HG02678 (cell line): ENCODE measurements at regions not wholly inside any gene's neighbourhood (a gene's known extent, or its start where the extent isn't known, plus 50 kb on each side); places are given as distances from the start of the nearest gene placed in this dataset.

Source experiments
- ATAC-seq: cut with Tn5 transposase; IDR thresholded peaks from one replicate; pipeline ENCODE4 v1.9.1; 2021; ENCODE audit warnings: mild to moderate bottlenecking, moderate library complexity; ENCODE audit not compliant: unreplicated experiment

GRCh38 chr18:45168866-45169600 is 446.2 kb upstream of the SLC14A2 start:
- no peak for ATAC-seq

- ATAC-seq: no peak
Observed at GRCh38 chr18:45169610-45170009, 445.7 kb upstream of the SLC14A2 start.

GRCh38 chr18:45171679-45172191 is 443.5 kb upstream of the SLC14A2 start:
- no peak for ATAC-seq

DNA sequence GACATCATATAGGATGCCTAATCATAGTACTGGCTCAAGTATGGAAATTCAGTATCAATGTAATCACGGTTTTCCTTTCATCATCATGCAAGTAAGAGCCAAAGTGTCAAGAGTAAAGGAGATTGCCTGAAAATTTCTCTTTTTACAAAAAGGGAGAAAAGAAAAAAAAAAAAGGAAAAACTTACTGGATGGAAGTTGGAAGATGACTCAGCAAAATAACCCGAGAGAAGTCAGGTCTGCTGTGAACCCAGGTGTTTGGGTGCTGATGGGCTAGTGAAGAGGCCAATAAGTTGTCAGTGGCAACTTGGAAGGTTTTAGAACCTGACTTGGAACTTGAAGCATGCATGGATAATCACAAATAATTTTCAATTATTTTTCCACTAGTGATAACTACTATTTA is 441.9 kb upstream of the SLC14A2 start:
- no peak for ATAC-seq

DNA sequence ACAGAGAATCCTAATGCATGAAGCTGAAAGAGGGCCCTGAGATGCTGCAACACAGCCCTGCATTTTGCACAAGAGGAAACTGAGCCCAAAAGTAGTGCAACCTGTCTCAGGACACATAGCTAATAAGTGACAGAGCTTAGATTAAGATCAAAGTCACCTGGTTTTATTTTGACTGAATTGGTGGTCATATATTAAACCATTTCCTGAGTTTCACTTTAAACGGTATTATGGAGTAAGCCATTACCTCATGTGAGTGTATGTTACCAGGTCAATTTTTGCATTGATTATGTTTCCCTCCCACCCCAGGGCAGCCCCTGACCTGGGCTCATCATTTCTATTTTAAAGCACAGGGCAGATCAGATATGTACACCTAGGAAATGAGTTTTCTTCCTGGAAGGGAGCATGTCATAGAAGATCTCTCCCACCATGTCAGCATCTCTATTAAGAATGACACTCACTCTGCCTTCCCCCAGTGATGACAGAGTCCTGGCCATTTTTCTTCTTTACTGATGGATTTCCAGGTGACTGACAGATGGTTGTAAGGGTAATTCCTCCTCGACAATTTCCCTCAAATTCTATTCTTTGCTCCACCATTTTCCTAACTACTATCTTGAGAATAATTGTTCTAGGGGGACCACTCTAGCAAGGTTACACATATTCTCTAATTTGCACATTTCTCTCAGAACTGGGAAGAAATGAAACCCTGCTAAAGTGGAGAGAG is 441.3 kb upstream of the SLC14A2 start:
- ATAC-seq: peak; percentile 82

DNA sequence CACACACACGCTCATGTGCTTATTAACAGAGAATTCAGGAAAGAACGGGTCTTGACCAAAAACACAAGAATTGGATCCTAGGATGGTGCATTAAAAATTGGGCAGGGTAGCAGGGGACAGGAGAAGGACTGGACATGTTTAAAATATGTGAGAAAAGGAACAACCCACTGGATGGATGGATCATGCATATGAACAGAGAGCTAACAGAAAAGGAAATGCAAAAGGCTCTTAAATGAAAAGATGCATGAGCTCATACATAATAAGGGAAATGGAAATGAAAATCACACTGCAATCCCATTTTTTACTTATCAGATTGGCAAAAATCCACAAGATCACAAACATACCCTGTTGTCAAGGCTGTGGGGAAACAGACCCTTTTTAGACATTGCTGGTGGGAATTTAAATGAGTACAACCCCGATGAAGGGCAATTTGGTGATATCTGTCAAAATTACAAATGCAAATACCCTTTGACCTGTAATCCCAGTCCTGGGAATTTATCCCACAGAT is 440.6 kb upstream of the SLC14A2 start:
- ATAC-seq: no peak

GRCh38 chr18:45175511-45175910 is 439.8 kb upstream of the SLC14A2 start:
- ATAC-seq: no peak

GRCh38 chr18:45186832-45187231 is 428.4 kb upstream of the SLC14A2 start:
- no peak for ATAC-seq

GRCh38 chr18:45191795-45192194 is 423.5 kb upstream of the SLC14A2 start:
- no peak for ATAC-seq

GRCh38 chr18:45197526-45197970 is 417.7 kb upstream of the SLC14A2 start:
- peak; percentile 98 for ATAC-seq

DNA sequence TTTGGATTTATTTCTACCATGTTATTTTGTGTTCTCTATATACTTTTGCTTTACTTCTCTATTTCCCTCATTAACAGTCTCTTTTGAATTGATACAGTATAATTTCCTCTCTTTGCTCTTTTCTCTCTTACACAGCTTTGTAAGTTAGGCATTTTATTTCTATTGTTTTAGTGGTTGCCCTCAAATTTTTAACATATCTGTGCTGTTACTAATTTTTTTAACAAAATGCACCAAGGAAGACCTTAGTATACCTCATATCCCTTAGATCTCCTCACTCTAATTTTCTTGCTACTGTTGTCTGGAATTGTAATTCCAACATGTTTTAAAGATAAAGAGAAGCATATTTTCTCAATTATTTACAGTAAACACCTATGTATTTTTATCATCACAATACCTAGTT is 416.8 kb upstream of the SLC14A2 start:
- no peak for ATAC-seq

- no peak for ATAC-seq
Observed at GRCh38 chr18:45201029-45201428, 414.2 kb upstream of the SLC14A2 start.

DNA sequence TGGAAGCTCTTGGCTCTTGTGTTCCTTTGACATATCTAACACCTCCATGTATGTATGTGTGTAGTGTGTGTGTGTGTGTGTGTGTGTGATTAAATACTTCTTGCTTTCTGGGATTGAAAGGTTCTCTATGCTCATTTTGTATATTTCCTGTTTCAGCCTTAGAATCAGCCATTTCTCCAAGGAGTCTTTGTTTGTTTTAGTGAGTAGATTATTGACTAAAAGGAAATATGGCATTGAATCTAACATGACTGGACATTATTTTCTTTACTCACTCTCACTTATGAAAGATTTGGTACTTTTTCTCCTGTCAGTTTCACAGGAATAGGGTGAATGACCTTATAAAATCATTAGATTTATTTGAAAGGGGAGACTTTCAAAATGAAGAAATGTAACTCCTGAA is 413.8 kb upstream of the SLC14A2 start:
- ATAC-seq: no peak

DNA sequence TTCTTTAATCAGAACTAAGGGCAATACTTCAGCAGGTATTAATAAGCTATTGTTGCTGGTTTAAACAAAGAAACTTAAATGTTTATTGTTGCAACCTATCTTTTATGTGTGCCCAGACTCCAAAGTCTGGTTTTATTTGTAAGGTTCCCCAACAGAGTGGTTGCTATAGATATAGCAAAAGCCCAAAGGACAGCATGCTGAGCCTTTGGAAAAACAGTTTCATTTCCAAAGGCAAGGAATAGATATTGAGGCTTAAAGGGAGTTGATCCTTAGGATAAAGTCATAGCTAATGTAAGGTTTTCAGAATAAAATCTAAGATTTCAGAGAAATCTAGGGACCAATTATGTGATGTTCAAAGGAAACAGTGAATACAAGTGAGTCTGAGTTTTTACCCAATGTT is 413.2 kb upstream of the SLC14A2 start:
- ATAC-seq: no peak

DNA sequence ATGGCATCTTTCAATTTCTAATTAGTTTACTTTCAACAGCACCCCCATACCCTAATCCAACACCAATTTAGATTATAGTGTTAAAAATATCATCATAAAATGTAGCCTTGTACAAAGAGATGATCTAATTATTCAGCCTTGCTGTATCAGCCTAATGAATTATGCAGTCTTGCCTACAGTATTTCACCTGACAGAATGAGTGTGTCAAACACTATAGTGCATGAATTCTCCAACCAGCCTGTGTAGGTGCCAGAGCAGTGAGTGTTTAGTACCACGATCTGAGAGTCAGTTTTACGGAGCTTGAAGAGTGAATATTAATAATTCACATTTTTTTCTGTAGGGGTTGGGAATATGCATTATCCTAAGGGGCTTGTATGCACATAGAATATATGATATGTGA is 411.6 kb upstream of the SLC14A2 start:
- ATAC-seq: no peak

- ATAC-seq: no peak
Observed at GRCh38 chr18:45207328-45207727, 407.9 kb upstream of the SLC14A2 start.

DNA sequence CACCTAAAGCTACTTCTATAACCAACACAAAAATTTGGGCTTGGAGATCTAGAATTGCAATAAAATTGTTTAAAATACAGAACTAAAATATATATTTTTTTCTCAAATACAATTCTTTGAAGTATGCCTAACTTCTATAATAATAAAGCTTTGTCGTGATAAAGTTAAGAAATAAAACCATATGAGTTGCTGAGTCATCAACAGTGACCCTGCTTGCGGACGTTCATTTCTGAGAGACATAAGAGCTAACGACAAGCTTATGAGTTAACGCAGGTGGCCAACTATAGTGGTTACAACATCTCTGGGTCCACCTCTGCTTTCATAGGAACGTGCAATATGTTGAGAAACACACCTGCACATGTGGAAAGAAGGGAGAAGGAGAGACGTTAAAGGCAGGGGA is 407.1 kb upstream of the SLC14A2 start:
- no peak for ATAC-seq

GRCh38 chr18:45212181-45213039 is 402.9 kb upstream of the SLC14A2 start:
- ATAC-seq: peak; percentile 100

DNA sequence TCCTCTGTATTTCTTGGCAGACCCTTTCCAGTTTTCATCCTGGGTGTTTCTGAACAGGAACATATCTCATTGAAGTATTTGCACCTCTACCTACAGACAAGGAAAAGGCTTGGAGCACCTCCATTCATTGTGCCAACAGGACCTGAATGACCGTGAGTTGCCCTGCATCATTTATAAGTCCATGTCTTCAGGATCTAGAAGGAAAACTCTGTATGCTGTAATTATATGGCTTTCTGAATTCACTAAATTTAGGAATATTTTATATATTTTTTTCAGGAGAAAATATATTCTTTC is 402.3 kb upstream of the SLC14A2 start:
- ATAC-seq: peak; percentile 11

- ATAC-seq: no peak
Observed at GRCh38 chr18:45218436-45218835, 396.8 kb upstream of the SLC14A2 start.

DNA sequence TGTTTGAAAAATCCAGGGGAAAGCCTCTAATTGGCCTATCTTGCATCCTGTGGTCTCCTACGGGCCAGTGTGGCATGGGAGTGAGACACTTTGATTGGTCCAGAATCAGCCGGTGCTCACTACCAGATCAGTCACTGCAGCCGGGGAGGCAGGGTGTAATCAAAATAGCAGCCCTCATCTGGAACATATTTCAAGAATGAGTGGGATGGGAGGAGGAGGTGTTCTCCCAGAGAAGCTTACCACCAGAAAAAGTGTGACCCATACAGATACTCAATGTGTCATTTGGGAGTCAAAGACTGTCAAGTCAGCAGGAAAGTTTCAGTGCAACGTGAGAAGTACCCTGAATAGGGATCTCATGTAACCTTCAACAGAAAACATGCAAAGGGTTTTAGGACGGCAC is 393.9 kb upstream of the SLC14A2 start:
- no peak for ATAC-seq
